ENCODE measurements at regions not wholly inside any gene's neighbourhood (a gene's known extent, or its start where the extent isn't known, plus 50 kb on each side); places are given as distances from the start of the nearest gene placed in this dataset.

DNA sequence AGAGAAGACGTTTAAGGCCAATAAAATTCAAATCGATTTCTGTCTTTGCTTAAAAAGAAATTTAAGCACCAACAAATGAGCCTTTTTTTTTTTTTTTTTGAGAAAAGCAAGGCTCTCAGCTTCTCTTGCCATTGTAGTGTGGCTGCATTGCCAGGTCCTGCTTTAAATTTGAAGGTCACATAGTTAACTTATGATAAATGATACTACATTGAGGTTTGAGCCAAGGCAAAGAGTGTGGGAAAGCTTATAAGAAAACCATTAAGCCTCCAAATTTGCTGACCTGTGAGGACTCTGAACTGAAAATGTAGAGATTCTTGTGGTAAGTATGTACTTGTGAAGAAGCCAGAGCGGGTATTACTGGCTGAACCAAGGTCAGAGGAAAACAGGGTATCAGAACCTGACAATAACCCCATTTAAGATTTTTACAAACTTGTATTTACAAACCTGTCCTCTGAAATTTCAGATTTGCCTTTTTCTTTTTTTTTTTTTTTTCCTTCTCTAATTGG lies 519.7 kb upstream of the RGMA start:
- no peak for TF ChIP-seq EZH2 (IDR thresholded peaks at IDR 0.05; ENCODE audit: insufficient read depth, low read length)
- TF ChIP-seq, protein P1, sequence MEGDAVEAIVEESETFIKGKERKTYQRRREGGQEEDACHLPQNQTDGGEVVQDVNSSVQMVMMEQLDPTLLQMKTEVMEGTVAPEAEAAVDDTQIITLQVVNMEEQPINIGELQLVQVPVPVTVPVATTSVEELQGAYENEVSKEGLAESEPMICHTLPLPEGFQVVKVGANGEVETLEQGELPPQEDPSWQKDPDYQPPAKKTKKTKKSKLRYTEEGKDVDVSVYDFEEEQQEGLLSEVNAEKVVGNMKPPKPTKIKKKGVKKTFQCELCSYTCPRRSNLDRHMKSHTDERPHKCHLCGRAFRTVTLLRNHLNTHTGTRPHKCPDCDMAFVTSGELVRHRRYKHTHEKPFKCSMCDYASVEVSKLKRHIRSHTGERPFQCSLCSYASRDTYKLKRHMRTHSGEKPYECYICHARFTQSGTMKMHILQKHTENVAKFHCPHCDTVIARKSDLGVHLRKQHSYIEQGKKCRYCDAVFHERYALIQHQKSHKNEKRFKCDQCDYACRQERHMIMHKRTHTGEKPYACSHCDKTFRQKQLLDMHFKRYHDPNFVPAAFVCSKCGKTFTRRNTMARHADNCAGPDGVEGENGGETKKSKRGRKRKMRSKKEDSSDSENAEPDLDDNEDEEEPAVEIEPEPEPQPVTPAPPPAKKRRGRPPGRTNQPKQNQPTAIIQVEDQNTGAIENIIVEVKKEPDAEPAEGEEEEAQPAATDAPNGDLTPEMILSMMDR (IDR thresholded peaks at IDR 0.05; ENCODE audit: insufficient read depth, low read depth, low read length) = no peak
- Mint-ChIP-seq H3K27ac (ENCODE audit: unreplicated experiment) (no peak overlapping the region), H3K9me3 (ENCODE audit: unreplicated experiment) (no peaks in the 10 kb centered on the region), H3K27me3 (ENCODE audit: low read depth, unreplicated experiment) (peaks cover 5% of the 10 kb centered on the region), H3K4me1 (ENCODE audit: low read depth, unreplicated experiment) (peaks cover 4% of the 10 kb centered on the region), H3K36me3 (ENCODE audit: low read depth, unreplicated experiment) (no peaks in the 10 kb centered on the region), H3K4me3 (ENCODE audit: unreplicated experiment) (no peak overlapping the region)
- Histone ChIP-seq H3K9ac (ENCODE audit: low read length) (no peak overlapping the region), H2AFZ (ENCODE audit: low read depth, low read length) (no peak overlapping the region), H3K4me3 (ENCODE audit: insufficient read depth, low read depth, low read length) (no peak overlapping the region), H3K27ac (ENCODE audit: low read depth, low read length) (no peak overlapping the region), H3K4me1 (ENCODE audit: insufficient read depth, low read length) (no peaks in the 10 kb centered on the region), H3K79me2 (ENCODE audit: insufficient read depth, low read length) (no peaks in the 10 kb centered on the region), H3K27me3 (ENCODE audit: insufficient read depth, low read length) (no peaks in the 10 kb centered on the region), H3K36me3 (ENCODE audit: insufficient read depth, low read length) (no peaks in the 10 kb centered on the region), H3K4me2 (ENCODE audit: low read length) (no peak overlapping the region), H4K20me1 (ENCODE audit: insufficient read depth, low read length) (no peaks in the 10 kb centered on the region), H3K9me3 (ENCODE audit: insufficient read depth, low read depth, low read length) (peaks cover 3% of the 10 kb centered on the region)
- FAIRE-seq = no peak
- no peak for DNase-seq (ENCODE audit: low read depth)

DNA sequence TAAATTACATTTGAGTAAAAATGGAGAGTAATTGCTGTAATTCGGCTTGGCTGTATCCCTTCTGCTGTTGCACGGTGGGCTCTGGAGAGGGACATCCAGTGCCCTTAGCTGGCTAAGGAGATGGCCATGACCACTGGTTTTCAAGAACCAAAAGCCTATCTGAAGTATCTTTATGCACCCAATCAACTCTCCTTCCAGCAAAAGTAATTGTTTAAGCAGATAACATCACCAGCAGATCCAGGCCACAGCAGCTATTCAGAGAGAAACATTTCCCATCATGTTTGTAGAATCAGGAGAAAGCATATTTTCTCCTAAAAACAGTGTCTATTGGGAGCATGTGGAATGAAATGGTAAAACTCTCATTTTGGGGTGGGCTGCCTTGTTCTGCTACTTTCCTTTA lies 514.5 kb upstream of the RGMA start:
- no peaks in the 10 kb centered on the region for H3K4me1 Mint-ChIP-seq (ENCODE audit: low read depth, unreplicated experiment)
- H3K79me2 ChIP-seq (ENCODE audit: insufficient read depth, low read length) = no peaks in the 10 kb centered on the region
- no peak overlapping the region for H3K4me3 Mint-ChIP-seq (ENCODE audit: unreplicated experiment)
- H3K9ac ChIP-seq (ENCODE audit: low read length) = no peak overlapping the region
- H3K36me3 ChIP-seq (ENCODE audit: insufficient read depth, low read length) = no peaks in the 10 kb centered on the region
- no peaks in the 10 kb centered on the region for H3K4me1 ChIP-seq (ENCODE audit: insufficient read depth, low read length)
- peaks cover 3% of the 10 kb centered on the region for H3K9me3 ChIP-seq (ENCODE audit: insufficient read depth, low read depth, low read length)
- H3K27ac Mint-ChIP-seq (ENCODE audit: unreplicated experiment) = no peak overlapping the region
- H3K9me3 Mint-ChIP-seq (ENCODE audit: unreplicated experiment) = no peaks in the 10 kb centered on the region
- H3K36me3 Mint-ChIP-seq (ENCODE audit: low read depth, unreplicated experiment) = no peaks in the 10 kb centered on the region
- no peaks in the 10 kb centered on the region for H3K27me3 ChIP-seq (ENCODE audit: insufficient read depth, low read length)
- no peak overlapping the region for H2AFZ ChIP-seq (ENCODE audit: low read depth, low read length)
- no peak overlapping the region for H3K4me3 ChIP-seq (ENCODE audit: insufficient read depth, low read depth, low read length)
- no peaks in the 10 kb centered on the region for H4K20me1 ChIP-seq (ENCODE audit: insufficient read depth, low read length)
- H3K27ac ChIP-seq (ENCODE audit: low read depth, low read length) = no peak overlapping the region
- DNase-seq (ENCODE audit: low read depth) (no peak), FAIRE-seq (no peak)
- H3K4me2 ChIP-seq (ENCODE audit: low read length) = no peak overlapping the region
- H3K27me3 Mint-ChIP-seq (ENCODE audit: low read depth, unreplicated experiment) = peaks cover 14% of the 10 kb centered on the region
- TF ChIP-seq, protein P1 (IDR thresholded peaks at IDR 0.05; ENCODE audit: insufficient read depth, low read depth, low read length) = no peak
- no peak for TF ChIP-seq EZH2 (IDR thresholded peaks at IDR 0.05; ENCODE audit: insufficient read depth, low read length)

DNA sequence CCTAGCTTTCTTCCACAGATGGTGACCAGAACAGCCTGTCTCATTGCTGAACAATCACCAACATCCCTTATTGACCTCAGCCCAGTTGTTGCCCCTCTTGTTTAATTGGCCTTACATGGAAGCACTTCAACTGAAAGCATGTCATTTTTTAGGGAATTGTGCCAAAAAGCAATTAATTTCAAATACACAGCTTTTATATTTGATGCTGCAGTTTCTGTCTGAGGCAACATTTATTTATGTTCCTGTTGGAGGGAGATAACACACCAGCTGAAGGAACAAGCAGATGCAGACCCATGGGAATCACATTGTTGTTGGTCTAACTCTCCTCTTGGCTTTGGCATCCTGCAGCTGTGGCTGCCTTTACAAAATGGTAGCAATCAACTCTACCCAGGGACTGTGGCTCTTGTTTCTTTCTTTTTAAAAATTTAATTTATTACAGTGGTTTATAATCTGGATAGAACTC lies 498.1 kb upstream of the RGMA start:
- H3K79me2 ChIP-seq (ENCODE audit: insufficient read depth, low read length) = no peaks in the 10 kb centered on the region
- DNase-seq (ENCODE audit: low read depth) (no peak), FAIRE-seq (no peak)
- H3K36me3 ChIP-seq (ENCODE audit: insufficient read depth, low read length) = no peaks in the 10 kb centered on the region
- H3K9me3 ChIP-seq (ENCODE audit: insufficient read depth, low read depth, low read length) = no peaks in the 10 kb centered on the region
- H3K4me1 ChIP-seq (ENCODE audit: insufficient read depth, low read length) = no peaks in the 10 kb centered on the region
- H4K20me1 ChIP-seq (ENCODE audit: insufficient read depth, low read length) = no peaks in the 10 kb centered on the region
- no peaks in the 10 kb centered on the region for H3K27me3 ChIP-seq (ENCODE audit: insufficient read depth, low read length)
- Mint-ChIP-seq H3K9me3 (ENCODE audit: unreplicated experiment) (no peaks in the 10 kb centered on the region), H3K4me3 (ENCODE audit: unreplicated experiment) (no peak overlapping the region), H3K4me1 (ENCODE audit: low read depth, unreplicated experiment) (no peaks in the 10 kb centered on the region), H3K36me3 (ENCODE audit: low read depth, unreplicated experiment) (no peaks in the 10 kb centered on the region), H3K27ac (ENCODE audit: unreplicated experiment) (no peak overlapping the region), H3K27me3 (ENCODE audit: low read depth, unreplicated experiment) (peaks cover 3% of the 10 kb centered on the region)
- TF ChIP-seq, protein P1 (IDR thresholded peaks at IDR 0.05; ENCODE audit: insufficient read depth, low read depth, low read length) = no peak
- no peak for TF ChIP-seq EZH2 (IDR thresholded peaks at IDR 0.05; ENCODE audit: insufficient read depth, low read length)
- H2AFZ ChIP-seq (ENCODE audit: low read depth, low read length) = no peak overlapping the region
- H3K4me2 ChIP-seq (ENCODE audit: low read length) = no peak overlapping the region
- H3K9ac ChIP-seq (ENCODE audit: low read length) = no peak overlapping the region
- H3K4me3 ChIP-seq (ENCODE audit: insufficient read depth, low read depth, low read length) = no peak overlapping the region
- H3K27ac ChIP-seq (ENCODE audit: low read depth, low read length) = no peak overlapping the region
